ENCODE measurements at regions not wholly inside any gene's neighbourhood (a gene's known extent, or its start where the extent isn't known, plus 50 kb on each side); places are given as distances from the start of the nearest gene placed in this dataset.
A peak's percentile ranks its signal among the peaks of the same experiment; 100 is the strongest.

- Histone ChIP-seq H3K9me3 (ENCODE audit: control insufficient read depth in 4 of 4, insufficient read depth in 3 of 4, low read length in 3 of 4) (no peaks in the 10 kb centered on the region), H3K4me3 (no peak overlapping the region), H3K4me1 (ENCODE audit: control insufficient read depth in 5 of 5, insufficient read depth in 5 of 5, low read length in 5 of 5) (peaks cover 0 to 7% (median 0%) of the 10 kb centered on the region in 5 donors), H3K27me3 (ENCODE audit: control insufficient read depth in 3 of 3, insufficient read depth in 3 of 3, low read length in 2 of 3) (no peaks in the 10 kb centered on the region), H3K9ac (ENCODE audit: insufficient read depth in 1 of 2, low read length in 2 of 2) (no peak overlapping the region), H3K36me3 (ENCODE audit: control insufficient read depth in 4 of 4, insufficient read depth in 4 of 4, low read length in 4 of 4) (no peaks in the 10 kb centered on the region), H3K27ac (ENCODE audit: low read depth in 1 of 2, low read length in 1 of 2) (no peak overlapping the region)
- 41 to 65% methylated on average over 2 of the region's 2 CpGs for WGBS, 2 donors
- ATAC-seq (ENCODE audit: insufficient read depth, low FRiP score) (no peak), DNase-seq (peak in 2 of 3 donors; percentile 34 to 48)
- TF ChIP-seq CTCF (IDR thresholded peaks at IDR 0.05; ENCODE audit: control extremely low read depth, extremely low read depth), result no peak
These were observed 486.1 kb upstream of the GOLIM4 start for GRCh38 chr3:168581771-168582225.

- peaks cover 0 to 7% (median 0%) of the 10 kb centered on the region in 5 donors for H3K4me1 ChIP-seq (ENCODE audit: control insufficient read depth in 5 of 5, insufficient read depth in 5 of 5, low read length in 5 of 5)
- ATAC-seq (ENCODE audit: insufficient read depth, low FRiP score), result no peak
- H3K4me3 ChIP-seq, result no peak overlapping the region
- H3K27me3 ChIP-seq (ENCODE audit: control insufficient read depth in 3 of 3, insufficient read depth in 3 of 3, low read length in 2 of 3), result no peaks in the 10 kb centered on the region
- no peaks in the 10 kb centered on the region for H3K9me3 ChIP-seq (ENCODE audit: control insufficient read depth in 4 of 4, insufficient read depth in 3 of 4, low read length in 3 of 4)
- DNase-seq, result no peak
- TF ChIP-seq CTCF (IDR thresholded peaks at IDR 0.05; ENCODE audit: control extremely low read depth, extremely low read depth), result no peak
- no peaks in the 10 kb centered on the region for H3K36me3 ChIP-seq (ENCODE audit: control insufficient read depth in 4 of 4, insufficient read depth in 4 of 4, low read length in 4 of 4)
- H3K9ac ChIP-seq (ENCODE audit: insufficient read depth in 1 of 2, low read length in 2 of 2), result no peak overlapping the region
- WGBS, 2 donors, result 49 to 62% methylated on average over 1 of the region's 1 CpG
- H3K27ac ChIP-seq (ENCODE audit: low read depth in 1 of 2, low read length in 1 of 2), result no peak overlapping the region
These were observed 483.3 kb upstream of the GOLIM4 start for GRCh38 chr3:168579010-168579409.

DNA sequence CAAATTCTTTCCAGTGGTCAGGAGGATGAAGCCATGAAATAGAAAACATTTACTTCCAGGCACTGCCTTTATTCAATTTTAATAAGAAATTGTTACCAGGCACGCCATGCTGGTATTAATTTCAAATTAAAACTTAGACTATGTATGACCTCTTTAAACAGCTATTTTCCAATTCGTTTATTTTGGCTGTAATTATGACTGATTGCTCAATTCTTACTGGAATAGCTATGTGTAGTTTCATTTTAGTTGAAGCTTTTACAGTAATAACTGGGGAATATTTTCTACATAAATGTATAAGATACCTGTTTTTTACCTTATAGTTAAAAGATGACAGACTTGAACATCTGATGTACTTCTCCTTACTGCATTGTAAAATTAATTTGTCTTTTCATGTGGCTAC is 480.0 kb upstream of the GOLIM4 start:
- no peak overlapping the region for H3K27ac ChIP-seq (ENCODE audit: low read depth in 1 of 2, low read length in 1 of 2)
- TF ChIP-seq CTCF (IDR thresholded peaks at IDR 0.05; ENCODE audit: control extremely low read depth, extremely low read depth), result no peak
- DNase-seq (peak in 1 of 3 donors; percentile 22), ATAC-seq (ENCODE audit: insufficient read depth, low FRiP score) (no peak)
- WGBS, 2 donors, result 42 to 60% methylated on average over 2 of the region's 2 CpGs
- H3K27me3 ChIP-seq (ENCODE audit: control insufficient read depth in 3 of 3, insufficient read depth in 3 of 3, low read length in 2 of 3), result no peaks in the 10 kb centered on the region
- no peaks in the 10 kb centered on the region for H3K4me1 ChIP-seq (ENCODE audit: control insufficient read depth in 5 of 5, insufficient read depth in 5 of 5, low read length in 5 of 5)
- no peaks in the 10 kb centered on the region for H3K36me3 ChIP-seq (ENCODE audit: control insufficient read depth in 4 of 4, insufficient read depth in 4 of 4, low read length in 4 of 4)
- no peaks in the 10 kb centered on the region for H3K9me3 ChIP-seq (ENCODE audit: control insufficient read depth in 4 of 4, insufficient read depth in 3 of 4, low read length in 3 of 4)
- H3K4me3 ChIP-seq, result no peak overlapping the region
- H3K9ac ChIP-seq (ENCODE audit: insufficient read depth in 1 of 2, low read length in 2 of 2), result no peak overlapping the region
